A673 (cell line): ENCODE measurements at regions not wholly inside any gene's neighbourhood (a gene's known extent, or its start where the extent isn't known, plus 50 kb on each side); places are given as distances from the start of the nearest gene placed in this dataset.

ENCODE experiments used
- CTCF ChIP-seq: fragments of 300-800, 200-600 bp; sonication (generic); conservative IDR thresholded peaks from 2 replicates; pipeline ENCODE4 v1.5.1; 2017; ENCODE audit warnings: low read depth, mild to moderate bottlenecking, antibody characterized with exemption, low read length, moderate library complexity, mixed read lengths
- EZH2 ChIP-seq: fragments of 200-600 bp; sonication (generic); IDR thresholded peaks from 2 replicates; pipeline ENCODE4 v1.6.1; 2017; ENCODE audit warnings: borderline replicate concordance, low read depth, mild to moderate bottlenecking, mixed read lengths, antibody characterized with exemption, low read length; ENCODE audit not compliant: poor library complexity, severe bottlenecking

GRCh38 chr4:75179510-75179909 lies 246.6 kb downstream of the PARM1 start:
- no peak for TF ChIP-seq CTCF
- TF ChIP-seq EZH2: no peak
